AG10803 (cell line): ENCODE measurements at regions not wholly inside any gene's neighbourhood (a gene's known extent, or its start where the extent isn't known, plus 50 kb on each side); places are given as distances from the start of the nearest gene placed in this dataset.

Experiments
- DNase-seq: peaks from one replicate; pipeline ENCODE4 v3.0.0; 2010; ENCODE audit warnings: low read depth
- H3K4me3 ChIP-seq: 2 replicates; pipeline ENCODE4 v1.5.1; 2011; ENCODE audit warnings: mild to moderate bottlenecking, low read length, control low read depth
- TF ChIP-seq, protein P1 (sequence below): conservative IDR thresholded peaks from 2 replicates; pipeline ENCODE4 v1.5.1; 2011; ENCODE audit warnings: mild to moderate bottlenecking, low read length, control low read depth, inconsistent platforms

DNA sequence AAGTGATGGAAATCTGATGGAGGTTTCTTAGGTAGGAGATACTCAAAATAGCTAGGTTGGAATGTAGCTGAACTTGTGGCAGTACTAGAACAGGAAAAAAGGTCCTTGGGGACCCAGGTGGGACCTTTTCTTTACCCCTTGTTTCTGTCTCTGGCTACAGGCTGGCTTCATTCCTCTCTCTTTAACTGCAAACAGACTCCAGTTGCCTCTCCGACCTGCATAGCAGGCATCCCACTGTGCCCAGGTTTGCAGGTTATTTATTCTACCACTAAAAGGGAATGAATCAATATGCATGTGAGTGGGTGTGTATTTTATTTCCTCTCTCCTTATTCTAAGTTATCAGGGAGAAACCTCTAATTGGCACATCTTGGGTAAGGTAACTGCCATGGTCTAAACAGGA lies 758.1 kb downstream of the MED13L start:
- H3K4me3 ChIP-seq = no peak overlapping the region
- no peak for DNase-seq
- TF ChIP-seq, protein P1, sequence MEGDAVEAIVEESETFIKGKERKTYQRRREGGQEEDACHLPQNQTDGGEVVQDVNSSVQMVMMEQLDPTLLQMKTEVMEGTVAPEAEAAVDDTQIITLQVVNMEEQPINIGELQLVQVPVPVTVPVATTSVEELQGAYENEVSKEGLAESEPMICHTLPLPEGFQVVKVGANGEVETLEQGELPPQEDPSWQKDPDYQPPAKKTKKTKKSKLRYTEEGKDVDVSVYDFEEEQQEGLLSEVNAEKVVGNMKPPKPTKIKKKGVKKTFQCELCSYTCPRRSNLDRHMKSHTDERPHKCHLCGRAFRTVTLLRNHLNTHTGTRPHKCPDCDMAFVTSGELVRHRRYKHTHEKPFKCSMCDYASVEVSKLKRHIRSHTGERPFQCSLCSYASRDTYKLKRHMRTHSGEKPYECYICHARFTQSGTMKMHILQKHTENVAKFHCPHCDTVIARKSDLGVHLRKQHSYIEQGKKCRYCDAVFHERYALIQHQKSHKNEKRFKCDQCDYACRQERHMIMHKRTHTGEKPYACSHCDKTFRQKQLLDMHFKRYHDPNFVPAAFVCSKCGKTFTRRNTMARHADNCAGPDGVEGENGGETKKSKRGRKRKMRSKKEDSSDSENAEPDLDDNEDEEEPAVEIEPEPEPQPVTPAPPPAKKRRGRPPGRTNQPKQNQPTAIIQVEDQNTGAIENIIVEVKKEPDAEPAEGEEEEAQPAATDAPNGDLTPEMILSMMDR = no peak

DNA sequence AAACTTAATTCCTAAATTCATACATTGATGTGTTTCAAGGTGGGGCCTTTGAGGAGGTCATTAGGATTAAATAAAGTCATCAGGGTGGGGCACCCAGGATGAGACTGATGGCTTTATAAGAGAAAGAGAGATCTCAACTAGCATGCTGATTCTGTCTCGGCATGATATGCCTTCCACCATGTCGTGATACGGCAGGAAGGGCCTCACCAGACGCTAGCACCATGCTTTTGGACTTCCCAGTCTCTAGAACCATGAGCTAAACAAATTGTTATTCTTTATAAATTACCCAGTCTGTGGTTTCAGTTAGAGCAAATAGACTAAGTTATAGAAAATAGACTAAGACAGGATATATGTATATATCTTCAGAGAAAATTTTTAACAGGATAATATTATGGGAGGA lies 759.6 kb downstream of the MED13L start:
- H3K4me3 ChIP-seq = no peak overlapping the region
- TF ChIP-seq, protein P1 = no peak
- DNase-seq = no peak

DNA sequence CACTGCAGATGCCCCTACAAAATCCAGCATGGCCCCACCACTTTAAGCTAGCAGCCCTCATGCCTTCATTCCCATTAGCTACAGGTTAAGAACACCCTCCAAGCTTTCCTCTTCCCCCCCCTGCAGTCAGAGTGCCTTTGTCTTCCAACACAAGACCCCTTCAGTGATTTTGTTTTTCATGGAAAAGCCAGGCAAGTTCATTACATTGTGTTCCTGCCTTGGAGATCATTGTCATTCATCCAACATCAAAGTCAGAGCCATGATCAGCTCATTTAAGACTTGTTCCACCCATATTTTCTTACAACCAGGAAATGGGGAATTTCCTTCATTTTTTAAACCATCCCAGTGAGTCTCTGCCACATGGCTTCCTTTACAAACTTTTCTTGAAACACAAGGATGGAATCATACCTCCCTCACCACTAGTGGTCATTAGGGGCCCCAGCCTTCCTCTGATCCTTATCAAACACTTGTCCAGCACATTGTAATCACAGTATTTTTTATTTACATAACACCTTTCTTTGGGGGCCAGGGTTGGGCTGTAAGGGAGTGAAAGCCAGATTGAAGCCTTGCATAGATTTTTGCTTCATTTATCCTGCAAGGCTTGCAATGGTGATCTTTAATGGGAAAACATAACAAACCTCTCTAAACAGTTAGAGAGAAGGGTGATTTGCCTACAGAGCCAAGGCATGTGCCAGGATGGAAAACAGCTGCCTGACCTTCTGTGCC lies 765.3 kb downstream of the MED13L start:
- H3K4me3 ChIP-seq = no peak overlapping the region
- no peak for DNase-seq
- TF ChIP-seq, protein P1 = no peak

DNA sequence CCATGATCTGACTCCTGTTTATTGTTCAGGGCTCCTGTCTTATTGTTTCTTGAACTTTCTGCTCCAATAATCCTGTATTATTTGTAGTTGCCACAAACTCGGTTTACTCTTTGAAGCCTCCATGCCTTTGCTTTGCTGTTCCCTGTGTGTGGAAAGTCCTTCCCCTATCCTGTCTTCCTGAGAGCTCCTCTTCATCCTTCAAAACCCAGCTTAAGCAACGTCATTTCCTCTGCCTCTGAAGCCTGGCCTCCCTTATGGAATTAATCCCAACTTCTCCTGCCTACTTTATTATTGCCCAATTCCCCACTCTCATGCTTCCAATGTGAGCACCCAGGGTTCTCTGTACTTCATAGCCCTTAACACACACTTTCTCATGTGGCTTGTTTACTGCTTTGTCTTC lies 766.2 kb downstream of the MED13L start:
- no peak for DNase-seq
- H3K4me3 ChIP-seq = no peak overlapping the region
- TF ChIP-seq, protein P1 = no peak

DNA sequence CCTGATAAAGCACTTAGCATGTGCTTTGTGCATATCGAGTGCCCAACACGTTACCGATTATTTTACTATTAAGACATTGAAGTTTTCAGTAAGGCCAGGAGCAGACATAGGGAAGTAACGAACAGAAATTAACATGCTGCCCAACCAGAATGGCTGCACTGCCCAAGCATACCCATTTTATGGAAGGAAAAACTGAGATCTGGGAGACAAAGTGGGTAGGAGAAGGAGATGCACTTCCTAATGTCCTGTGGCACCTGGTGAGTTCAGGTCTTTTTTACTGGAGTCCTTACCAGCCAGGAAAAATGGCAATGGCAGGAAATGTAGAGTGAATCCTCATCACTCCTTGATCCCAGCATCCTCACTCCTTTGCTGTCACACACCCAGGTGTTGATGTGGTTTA lies 768.5 kb downstream of the MED13L start:
- H3K4me3 ChIP-seq = no peak overlapping the region
- no peak for DNase-seq
- TF ChIP-seq, protein P1 = no peak

DNA sequence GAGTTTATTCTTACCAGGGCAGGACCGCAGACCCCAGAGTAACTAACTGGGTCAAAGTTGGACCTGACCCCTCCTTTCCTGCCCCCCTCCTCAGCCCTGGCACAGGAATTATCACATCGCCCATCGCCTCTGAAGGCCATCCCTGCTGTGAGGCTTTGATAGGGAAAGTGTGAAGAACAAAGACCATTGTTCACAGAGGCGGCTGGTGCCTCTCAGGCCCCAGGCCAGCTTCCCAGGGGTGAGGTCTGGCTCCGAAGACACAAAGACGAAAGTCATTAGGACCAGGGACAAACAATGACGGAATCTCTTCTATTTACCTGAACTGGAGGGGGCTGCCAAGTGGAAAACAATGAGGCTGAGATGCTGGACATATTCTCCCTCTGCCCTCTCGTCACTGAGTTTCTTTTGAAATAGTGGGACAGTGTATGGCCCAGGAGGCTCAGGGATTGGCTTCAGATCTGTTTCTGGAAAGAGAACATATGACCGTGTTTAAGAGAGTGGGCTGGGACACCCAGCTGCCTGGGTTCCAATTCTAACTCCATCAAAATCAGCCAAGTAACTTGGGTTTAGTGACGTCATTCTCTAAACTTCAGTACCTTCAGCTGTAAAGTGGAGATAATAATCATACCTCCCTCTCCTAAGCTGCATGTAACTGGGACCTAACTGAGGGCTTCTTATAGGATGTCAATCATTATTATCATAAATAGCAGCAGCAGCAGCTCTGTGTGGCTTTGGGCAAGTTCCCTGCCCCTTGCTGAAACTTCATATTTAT lies 769.4 kb downstream of the MED13L start:
- no peak for DNase-seq
- TF ChIP-seq, protein P1 = no peak
- no peak overlapping the region for H3K4me3 ChIP-seq

DNA sequence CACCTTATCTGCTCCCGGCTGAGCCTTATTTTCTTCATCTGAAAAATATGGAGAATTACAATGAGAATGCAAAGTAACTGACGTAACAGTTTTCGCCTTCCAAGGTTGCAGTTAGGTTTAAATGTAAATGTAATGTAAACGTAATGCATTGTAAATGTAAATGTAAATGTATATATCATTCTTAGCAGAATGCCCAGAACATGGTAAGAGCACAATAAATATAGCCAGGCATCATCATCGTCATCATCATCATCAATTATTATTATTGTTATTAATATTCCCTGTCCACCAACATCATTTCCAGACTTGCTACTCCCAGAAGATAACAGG lies 770.0 kb downstream of the MED13L start:
- H3K4me3 ChIP-seq = no peak overlapping the region
- TF ChIP-seq, protein P1 = no peak
- no peak for DNase-seq
